PFSK-1 (cell line): ENCODE measurements at regions not wholly inside any gene's neighbourhood (a gene's known extent, or its start where the extent isn't known, plus 50 kb on each side); places are given as distances from the start of the nearest gene placed in this dataset.

Experiments
- POLR2AphosphoS5 ChIP-seq: IDR thresholded peaks from 2 replicates; pipeline ENCODE4 v1.6.1; 2012; ENCODE audit warnings: low read depth, mild to moderate bottlenecking, control low read depth, low read length, moderate library complexity
- TAF1 ChIP-seq: IDR thresholded peaks from 2 replicates; pipeline ENCODE4 v1.6.1; 2012; ENCODE audit warnings: low read length, control low read depth, borderline replicate concordance; ENCODE audit not compliant: insufficient read depth

- TF ChIP-seq TAF1 (no peak), POLR2AphosphoS5 (no peak)
Measured at GRCh38 chr3:39000008-39000450, 51.7 kb downstream of the SCN11A start.
